ENCODE measurements at regions not wholly inside any gene's neighbourhood (a gene's known extent, or its start where the extent isn't known, plus 50 kb on each side); places are given as distances from the start of the nearest gene placed in this dataset.

GRCh38 chr14:80414080-80414479 lies 202.8 kb upstream of the DIO2 start:
- TF ChIP-seq CTCF (conservative IDR thresholded peaks at IDR 0.05; ENCODE audit: low read depth, low read length), result no peak
- no peak for TF ChIP-seq EZH2 (IDR thresholded peaks at IDR 0.05; ENCODE audit: low read length, unreplicated experiment)
